SIG-M5 (cell line): ENCODE measurements at regions not wholly inside any gene's neighbourhood (a gene's known extent, or its start where the extent isn't known, plus 50 kb on each side); places are given as distances from the start of the nearest gene placed in this dataset.
A peak's percentile ranks its signal among the peaks of the same experiment; 100 is the strongest.
"Not testable (repeated sequence)": the region's sequence is repeated elsewhere in the genome, so short reads cannot be mapped to it uniquely, and the experiment has no call there.

Experiments used
- DNase-seq: peaks from one replicate; lab custom pipeline; 2025; lab: John Stamatoyannopoulos, UW

DNA sequence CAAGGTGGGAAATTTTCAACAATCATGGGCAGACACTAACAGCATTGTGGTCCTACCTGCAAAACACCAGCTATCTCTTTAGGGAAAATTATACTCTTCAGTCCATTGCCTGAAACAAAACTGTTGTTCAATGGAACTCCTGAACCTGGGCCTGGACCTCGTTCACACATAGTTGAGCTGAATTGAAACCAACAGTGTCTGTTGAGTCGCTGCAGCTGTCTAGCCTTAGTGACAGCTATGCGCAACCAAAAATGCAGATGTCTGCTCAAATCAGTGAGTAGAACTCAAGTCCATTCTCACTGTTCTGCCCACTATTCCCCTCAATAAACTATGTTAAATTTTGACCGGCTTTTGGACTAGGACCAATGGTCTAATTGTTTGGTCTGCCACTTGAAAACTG is 286.2 kb downstream of the TFAP2A start:
- no peak for DNase-seq

DNA sequence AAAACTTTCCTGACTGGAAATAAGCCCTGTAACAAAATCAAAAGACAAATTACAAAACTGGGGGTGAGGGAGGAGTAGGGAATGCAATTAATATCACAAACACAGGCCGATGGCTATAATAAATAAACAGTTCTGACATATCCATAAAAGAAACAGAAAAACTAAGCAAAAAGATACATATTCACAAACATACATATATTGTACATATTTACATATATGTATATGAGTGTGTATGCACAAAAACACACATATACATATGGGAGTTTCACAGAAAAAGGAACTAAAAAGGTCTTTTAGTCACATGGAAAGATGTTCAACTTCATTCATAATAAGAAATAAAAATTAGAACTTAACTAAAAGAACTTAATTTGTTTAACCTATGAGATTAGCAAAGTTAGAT is 292.7 kb downstream of the TFAP2A start:
- no peak for DNase-seq

GRCh38 chr6:10112871-10113549 is 301.9 kb downstream of the TFAP2A start:
- DNase-seq = no peak

- DNase-seq = no peak
Observed at GRCh38 chr6:10111975-10112374, 302.9 kb downstream of the TFAP2A start.

DNA sequence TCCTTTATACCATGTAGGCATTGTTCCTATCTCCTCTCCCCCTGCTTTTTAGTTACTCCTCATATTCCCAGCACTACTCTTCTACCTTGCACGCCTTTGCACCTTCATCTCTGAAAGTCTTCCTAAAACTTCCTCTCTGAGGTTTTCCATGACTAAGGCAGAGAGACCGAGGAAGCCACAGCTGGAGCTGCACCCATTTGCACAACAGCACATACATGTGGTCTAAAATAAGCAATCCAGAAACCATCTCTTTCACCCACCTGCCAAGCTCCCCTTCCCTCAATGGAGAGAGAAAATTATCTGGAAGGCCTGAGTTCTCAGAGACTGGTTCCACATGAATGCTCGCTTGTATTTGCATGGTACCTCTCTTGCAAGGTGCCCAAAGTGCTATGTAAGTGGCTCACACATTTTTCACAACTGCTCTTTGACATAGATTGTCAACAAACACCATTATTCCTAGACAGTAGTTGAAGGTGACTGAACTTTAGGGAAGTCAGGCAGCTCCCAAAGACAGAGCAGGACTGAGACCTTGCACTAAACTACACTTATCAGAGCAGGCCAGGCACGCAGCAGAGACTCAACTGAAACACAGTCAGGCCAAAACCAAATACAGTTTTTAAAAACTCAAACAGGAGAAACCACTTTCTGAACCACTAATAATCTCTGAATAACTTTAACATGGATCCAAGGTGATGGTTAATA is 313.2 kb downstream of the TFAP2A start:
- no peak for DNase-seq

- no peak for DNase-seq
Observed at GRCh38 chr6:10099529-10100140, 315.2 kb downstream of the TFAP2A start.

DNA sequence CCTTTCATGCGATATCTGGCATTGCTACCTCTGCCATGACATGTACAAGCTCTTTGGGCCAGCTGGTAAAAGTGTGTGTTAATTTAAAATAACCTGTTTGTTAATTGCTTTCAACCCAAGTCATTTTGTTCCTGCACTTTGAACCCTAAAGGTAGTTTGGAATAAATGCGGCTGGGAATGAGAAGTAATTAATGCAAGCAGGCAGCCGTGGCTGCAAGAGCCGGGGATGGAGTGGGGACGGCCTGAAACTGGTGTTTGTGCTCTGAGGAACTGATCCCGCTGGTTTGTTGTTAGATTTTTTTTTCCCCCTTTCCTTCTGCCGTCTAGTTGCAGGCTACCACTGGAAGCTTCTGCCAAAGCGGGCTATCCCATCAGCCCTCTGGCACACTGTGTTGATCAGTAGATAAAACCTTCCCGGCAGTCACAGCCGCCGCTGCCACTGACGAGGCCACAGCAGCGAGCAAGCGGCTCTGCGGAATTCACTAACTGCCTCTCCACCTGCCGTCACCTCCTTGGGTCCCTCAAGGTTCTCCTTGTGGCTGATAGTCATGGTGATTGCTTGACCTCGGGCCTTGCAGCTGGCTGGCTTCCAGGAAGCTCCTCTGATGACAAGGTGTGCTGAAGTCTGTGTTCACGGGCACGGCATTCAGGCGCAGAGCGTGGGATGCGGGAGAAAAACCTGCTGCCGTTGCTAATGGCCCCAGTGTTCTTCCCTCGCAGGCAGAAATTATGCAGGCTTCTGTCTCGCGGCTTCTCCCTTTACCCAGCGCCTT is 315.9 kb downstream of the TFAP2A start:
- no peak for DNase-seq

GRCh38 chr6:10093282-10093681 is 321.6 kb downstream of the TFAP2A start:
- no peak for DNase-seq

DNA sequence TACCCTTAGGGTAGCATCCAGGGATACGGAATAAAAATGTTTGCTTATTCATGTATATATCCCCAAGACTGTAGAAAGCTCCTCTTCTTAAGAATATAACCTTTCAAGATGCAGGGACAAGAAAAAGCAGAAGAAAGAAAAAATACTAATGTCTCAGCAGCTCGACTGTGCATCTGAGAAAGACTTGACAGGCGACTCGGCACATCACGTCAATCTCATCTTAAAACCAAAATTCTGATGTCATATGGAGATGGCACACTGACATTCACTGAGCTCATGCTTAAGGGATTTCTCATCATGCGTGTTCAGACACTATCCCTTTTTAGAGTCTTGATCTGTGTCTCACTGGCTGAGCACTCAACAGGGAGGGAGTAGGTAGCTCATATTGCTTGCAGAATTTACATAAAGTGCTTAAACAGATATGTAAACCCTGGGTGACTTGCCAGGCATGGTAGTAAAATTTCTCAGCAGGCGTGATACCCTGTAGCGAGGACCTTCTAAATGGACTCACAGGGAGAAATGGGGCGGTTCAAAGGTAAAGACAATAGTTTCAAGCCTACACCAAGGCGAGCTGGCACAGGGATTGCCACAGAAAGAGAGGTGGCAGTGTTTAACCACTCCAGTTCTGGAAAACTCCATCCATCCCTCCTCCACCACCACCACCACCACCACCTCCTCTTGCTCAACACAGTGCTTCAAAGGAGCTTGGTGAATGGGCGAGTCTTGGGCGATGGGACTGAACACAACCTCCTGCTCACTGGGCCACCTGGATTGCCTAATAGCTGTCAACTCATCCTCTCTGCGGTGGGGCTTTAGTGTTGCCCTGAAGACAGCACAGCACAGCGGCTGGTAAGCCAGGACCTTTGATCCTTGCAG is 330.5 kb downstream of the TFAP2A start:
- no peak for DNase-seq

GRCh38 chr6:10082385-10082784 is 332.5 kb downstream of the TFAP2A start:
- peak; percentile 61 for DNase-seq

- DNase-seq = no peak
Observed at GRCh38 chr6:10081957-10082356, 332.9 kb downstream of the TFAP2A start.

- DNase-seq = no peak
Observed at GRCh38 chr6:10081075-10081474, 333.8 kb downstream of the TFAP2A start.

DNA sequence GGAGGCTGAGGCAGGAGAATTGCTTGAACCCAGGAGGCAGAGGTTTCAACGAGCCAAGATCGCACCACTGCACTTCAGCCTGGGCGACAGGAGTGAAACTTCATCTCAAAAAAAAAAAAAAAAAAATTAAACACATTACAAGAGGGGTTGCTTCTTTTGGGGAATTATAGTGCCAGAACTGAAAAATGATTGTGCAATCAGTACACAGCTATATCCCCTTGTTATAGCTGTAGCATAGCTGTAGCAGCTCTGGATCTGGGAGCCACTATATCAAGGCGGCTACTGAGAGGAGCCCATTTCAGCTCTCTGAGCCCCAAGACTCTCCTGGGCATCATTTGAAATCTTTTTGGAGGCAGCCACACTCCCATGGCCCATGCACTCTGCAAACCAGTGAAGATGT is 334.3 kb downstream of the TFAP2A start:
- DNase-seq = no peak

DNA sequence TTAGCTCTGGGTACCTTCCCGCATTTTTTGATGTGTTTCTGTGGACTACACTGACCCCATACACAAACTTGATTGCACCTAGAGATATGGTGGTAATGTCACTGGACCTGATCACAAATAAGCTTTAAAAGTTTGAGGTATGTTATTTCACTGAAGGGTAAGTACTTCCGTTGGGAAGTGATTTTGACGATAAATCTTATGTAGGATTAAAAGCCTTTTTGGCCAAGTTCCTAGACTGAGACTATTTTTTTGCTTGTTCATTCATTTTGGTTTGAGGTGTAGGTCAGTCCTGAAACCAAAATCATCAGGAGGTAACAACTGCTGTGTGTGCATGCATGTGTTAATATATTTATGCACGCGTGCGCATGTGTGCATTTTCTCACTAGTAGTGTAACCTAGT is 336.3 kb downstream of the TFAP2A start:
- no peak for DNase-seq

DNA sequence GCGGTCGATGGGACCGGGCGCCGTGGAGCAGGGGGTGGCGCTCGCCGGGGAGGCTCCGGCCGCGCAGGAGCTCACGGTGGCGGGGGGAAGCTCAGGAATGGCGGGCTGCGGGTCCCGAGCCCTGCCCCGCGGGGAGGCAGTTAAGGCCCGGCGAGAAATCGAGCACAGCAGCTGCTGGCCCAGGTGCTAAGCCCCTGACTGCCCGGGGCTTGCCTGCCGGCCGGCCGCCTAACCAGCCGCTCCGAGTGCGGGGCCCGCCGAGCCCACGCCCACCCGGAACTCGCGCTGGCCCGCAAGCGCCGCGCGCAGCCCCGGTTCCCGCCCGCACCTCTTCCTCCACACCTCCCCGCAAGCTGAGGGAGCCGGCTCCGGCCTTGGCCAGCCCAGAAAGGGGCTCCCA is 340.1 kb downstream of the TFAP2A start:
- not testable (repeated sequence) for DNase-seq

DNA sequence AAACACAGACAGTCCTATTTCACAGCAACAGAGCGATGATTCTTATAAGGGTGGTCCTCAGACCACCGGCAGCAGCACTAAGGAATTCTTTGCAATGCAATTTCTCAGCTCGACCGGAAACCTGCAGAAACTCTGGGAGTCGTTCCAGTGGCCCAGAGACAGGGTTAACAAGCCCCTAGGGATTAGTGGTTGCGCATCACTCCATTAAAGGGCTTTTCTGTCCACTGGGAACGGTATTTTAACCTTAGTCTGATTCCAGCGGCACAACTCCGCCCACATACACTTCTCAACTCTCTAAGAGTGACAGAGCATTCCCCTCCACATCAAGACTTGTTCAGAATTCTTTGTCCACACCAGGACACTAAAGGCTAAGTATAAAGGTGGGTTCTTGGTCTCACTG is 341.5 kb downstream of the TFAP2A start:
- no peak for DNase-seq

DNA sequence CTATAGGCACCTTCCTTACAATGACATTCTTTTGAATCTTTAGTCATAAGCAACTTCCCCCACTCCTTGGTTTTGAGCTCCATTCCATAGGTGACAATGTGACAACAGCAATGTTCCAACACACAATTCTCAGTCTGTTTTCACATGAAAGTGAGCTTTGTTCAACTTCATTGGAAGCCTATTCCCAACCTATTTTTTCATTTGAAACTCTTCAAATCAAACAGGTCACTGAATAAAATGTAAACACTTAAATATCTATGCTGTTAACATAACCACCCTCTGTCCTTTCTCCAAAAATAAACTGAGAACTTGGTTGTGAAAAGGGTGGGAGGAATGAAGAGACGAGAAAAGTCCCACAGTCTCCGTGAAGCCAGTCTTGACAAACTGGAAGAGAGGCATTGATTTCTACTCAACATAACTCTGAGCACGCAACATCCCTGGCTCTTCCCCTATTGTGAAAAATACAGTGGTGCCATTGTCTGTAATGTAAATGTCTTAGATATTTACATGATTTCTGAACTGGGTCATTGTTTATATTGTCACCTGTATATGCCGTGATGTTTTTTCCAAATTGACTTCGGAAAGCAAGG is 343.1 kb downstream of the TFAP2A start:
- DNase-seq = no peak

- DNase-seq = no peak
Observed at GRCh38 chr6:10060004-10060403, 354.9 kb downstream of the TFAP2A start.

DNA sequence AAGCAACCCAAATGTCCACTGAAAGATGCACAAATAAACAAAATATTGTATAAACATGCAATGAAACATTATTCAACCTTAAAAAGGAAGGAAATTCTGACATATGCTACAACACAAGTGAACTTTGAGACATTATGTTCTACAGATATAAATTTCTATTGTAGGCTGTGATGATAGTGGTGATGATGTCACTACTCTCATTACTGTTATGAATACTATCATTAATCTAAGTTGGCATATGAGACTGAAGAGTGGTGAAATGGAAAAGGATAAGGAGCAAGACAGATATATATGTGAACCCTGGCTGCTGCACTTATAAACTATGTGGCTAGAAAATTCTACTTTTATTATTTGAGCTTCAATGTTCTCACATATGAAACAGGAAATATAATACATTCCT is 360.2 kb downstream of the TFAP2A start:
- no peak for DNase-seq

DNA sequence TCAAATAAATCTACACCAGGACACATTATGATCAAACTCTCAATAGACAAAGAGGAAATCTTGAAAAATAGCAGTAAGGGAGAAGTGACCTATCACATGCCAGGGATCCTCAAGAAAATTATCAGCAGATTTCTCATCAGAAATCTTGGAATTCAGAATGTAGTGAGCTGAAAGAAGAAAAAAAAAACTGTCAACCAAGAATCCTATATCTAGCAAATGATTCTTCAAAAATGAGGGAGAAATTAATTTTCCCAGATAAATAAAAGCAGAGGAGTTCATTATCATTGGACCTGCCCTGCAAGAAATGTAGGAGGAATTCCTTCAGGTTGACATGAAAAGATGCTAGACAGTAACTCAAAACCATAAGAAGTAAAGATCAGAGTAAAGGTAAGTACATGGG is 363.6 kb downstream of the TFAP2A start:
- no peak for DNase-seq
